ENCODE measurements at regions not wholly inside any gene's neighbourhood (a gene's known extent, or its start where the extent isn't known, plus 50 kb on each side); places are given as distances from the start of the nearest gene placed in this dataset.

DNA sequence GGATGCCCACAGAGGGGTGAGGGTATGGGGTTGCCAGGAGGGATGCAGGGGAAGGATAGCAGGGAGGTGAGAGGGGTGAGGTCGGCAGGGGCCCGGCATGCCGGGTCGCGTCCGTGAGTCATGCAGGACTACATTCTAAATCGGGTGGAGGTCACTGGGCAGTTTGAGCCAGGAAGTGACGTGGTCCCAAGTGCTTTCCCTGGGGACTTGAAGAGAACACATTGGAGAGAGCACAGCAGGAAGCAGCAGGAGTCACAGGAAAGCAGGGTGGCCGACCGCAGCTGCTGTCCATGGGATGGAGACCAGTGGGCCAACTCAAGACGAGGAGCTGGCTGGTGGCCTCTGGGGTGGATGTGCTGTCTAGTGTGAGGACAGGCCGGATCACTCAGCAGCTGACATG is 92.0 kb upstream of the WASF3 start:
- TF ChIP-seq, protein P1, sequence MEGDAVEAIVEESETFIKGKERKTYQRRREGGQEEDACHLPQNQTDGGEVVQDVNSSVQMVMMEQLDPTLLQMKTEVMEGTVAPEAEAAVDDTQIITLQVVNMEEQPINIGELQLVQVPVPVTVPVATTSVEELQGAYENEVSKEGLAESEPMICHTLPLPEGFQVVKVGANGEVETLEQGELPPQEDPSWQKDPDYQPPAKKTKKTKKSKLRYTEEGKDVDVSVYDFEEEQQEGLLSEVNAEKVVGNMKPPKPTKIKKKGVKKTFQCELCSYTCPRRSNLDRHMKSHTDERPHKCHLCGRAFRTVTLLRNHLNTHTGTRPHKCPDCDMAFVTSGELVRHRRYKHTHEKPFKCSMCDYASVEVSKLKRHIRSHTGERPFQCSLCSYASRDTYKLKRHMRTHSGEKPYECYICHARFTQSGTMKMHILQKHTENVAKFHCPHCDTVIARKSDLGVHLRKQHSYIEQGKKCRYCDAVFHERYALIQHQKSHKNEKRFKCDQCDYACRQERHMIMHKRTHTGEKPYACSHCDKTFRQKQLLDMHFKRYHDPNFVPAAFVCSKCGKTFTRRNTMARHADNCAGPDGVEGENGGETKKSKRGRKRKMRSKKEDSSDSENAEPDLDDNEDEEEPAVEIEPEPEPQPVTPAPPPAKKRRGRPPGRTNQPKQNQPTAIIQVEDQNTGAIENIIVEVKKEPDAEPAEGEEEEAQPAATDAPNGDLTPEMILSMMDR (conservative IDR thresholded peaks at IDR 0.05), result no peak
- Histone ChIP-seq H2BK15ac (ENCODE audit: low read depth, low read length) (no peak overlapping the region), H3K4me1 (ENCODE audit: insufficient read depth, low read length) (no peaks in the 10 kb centered on the region), H3K56ac (ENCODE audit: insufficient read length, low read depth, low read length) (no peak overlapping the region), H3K27me3 (ENCODE audit: insufficient read depth, low read length) (no peaks in the 10 kb centered on the region), H3K9ac (ENCODE audit: extremely low read depth, insufficient read length, low read length) (no peak overlapping the region), H2AK5ac (ENCODE audit: insufficient read length, low read length) (no peak overlapping the region), H3K79me2 (ENCODE audit: insufficient read depth, low read length) (no peaks in the 10 kb centered on the region), H2BK120ac (ENCODE audit: low read depth, low read length, poor library complexity, severe bottlenecking) (no peak overlapping the region), H3K4ac (ENCODE audit: low read depth, low read length) (no peak overlapping the region), H4K91ac (ENCODE audit: insufficient read length, low read depth, low read length) (no peak overlapping the region), H3T11ph (ENCODE audit: low read length) (no peak overlapping the region), H3K79me1 (ENCODE audit: insufficient read depth, low read depth, low read length, poor library complexity, severe bottlenecking) (no peaks in the 10 kb centered on the region), H3K9me3 (ENCODE audit: control insufficient read depth, low read depth, low read length) (no peaks in the 10 kb centered on the region), H3K4me2 (ENCODE audit: insufficient read depth, insufficient read length, low read length) (no peak overlapping the region), H2BK5ac (ENCODE audit: insufficient read length, low read length) (no peak overlapping the region), H3K23ac (ENCODE audit: insufficient read length, low read depth, low read length) (no peak overlapping the region), H4K5ac (ENCODE audit: insufficient read length, low read depth, low read length) (no peak overlapping the region), H3K18ac (ENCODE audit: insufficient read length, low read depth, low read length) (no peak overlapping the region), H3K14ac (ENCODE audit: insufficient read depth, low read length) (no peak overlapping the region; the same call in 1 of the 2 replicates), H2BK20ac (ENCODE audit: low read depth, low read length, poor library complexity, severe bottlenecking) (no peak overlapping the region), H2AFZ (ENCODE audit: low read length) (no peak overlapping the region), H3K27ac (ENCODE audit: insufficient read length, low read depth, low read length) (no peak overlapping the region), H4K8ac (replicated peaks; ENCODE audit: insufficient read length, low read depth, low read length) (no peak overlapping the region), H3K23me2 (ENCODE audit: insufficient read length, low read depth, low read length, poor library complexity, severe bottlenecking) (no peaks in the 10 kb centered on the region), H4K20me1 (ENCODE audit: control insufficient read depth, insufficient read depth, insufficient read length) (no peaks in the 10 kb centered on the region), H2BK12ac (ENCODE audit: insufficient read length, low read depth, low read length) (no peak overlapping the region)
- Mint-ChIP-seq H3K36me3 (ENCODE audit: insufficient read depth in 1 of 3, low read depth in 3 of 3) (no peaks in the 10 kb centered on the region; a peak in 1 of 7 replicates), H3K27me3 (ENCODE audit: low read depth) (peaks cover 4% of the 10 kb centered on the region), H3K27ac (no peak overlapping the region; a peak in 1 of 7 replicates), H3K4me3 (no peak overlapping the region), H3K9me3 (no peaks in the 10 kb centered on the region), H3K4me1 (peaks cover 5 to 6% of the 10 kb centered on the region in 2 experiments)
- DNase-seq, result no peak
- no CpG with 5 or more reads among the region's 12 CpGs for WGBS (ENCODE audit: extremely low coverage, insufficient read length, low lambda C conversion rate)

Data from H9 (cell line).